ENCODE measurements at regions not wholly inside any gene's neighbourhood (a gene's known extent, or its start where the extent isn't known, plus 50 kb on each side); places are given as distances from the start of the nearest gene placed in this dataset.

DNA sequence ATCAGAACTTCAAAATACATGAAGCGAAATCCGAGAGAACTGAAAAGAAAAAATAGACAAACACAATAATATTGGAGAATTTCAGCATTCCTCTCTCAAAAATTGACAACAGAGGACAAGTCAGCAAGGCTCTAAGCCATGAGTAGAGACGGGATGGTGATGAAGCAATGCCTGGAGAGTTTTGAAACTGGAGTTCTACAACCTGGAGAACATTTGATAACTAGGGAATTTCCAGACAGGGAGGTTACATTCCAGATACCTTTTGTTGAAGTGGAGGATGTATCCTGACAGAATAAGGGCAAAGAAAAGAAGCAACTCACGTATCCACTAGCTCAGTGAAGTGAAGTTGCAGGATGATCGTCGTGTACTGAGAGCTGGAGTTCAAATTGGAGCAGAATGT is 291.4 kb downstream of the CTTN start:
- Mint-ChIP-seq H3K27ac (peak overlapping the region in 1 of 7 donors; percentile 43), H3K27me3 (peaks cover 6% of the 10 kb centered on the region in 2 donors), H3K4me3 (no peak overlapping the region), H3K4me1 (no peaks in the 10 kb centered on the region), H3K9me3 (peaks cover 0 to 14% (median 4%) of the 10 kb centered on the region in 8 donors), H3K36me3 (no peaks in the 10 kb centered on the region)
- intact Hi-C loops (cut with micrococcal nuclease) = no loop called here
- Histone ChIP-seq H3K36me3 (ENCODE audit: insufficient read depth, low read length) (no peaks in the 10 kb centered on the region), H3K27ac (ENCODE audit: low read depth, low read length) (no peak overlapping the region), H3K27me3 (ENCODE audit: insufficient read depth, low read length) (no peaks in the 10 kb centered on the region), H3K4me1 (ENCODE audit: insufficient read depth, low read length) (no peaks in the 10 kb centered on the region), H3K9me3 (ENCODE audit: control insufficient read depth in 1 of 2, low read length in 2 of 2) (no peaks in the 10 kb centered on the region), H3K4me3 (ENCODE audit: low read length in 2 of 2) (no peak overlapping the region)
- ChIA-PET POLR2A (ENCODE audit: partially characterized antibody) (no interaction called here), CTCF (ENCODE audit: partially characterized antibody) (no interaction called here)
- no peak for DNase-seq

DNA sequence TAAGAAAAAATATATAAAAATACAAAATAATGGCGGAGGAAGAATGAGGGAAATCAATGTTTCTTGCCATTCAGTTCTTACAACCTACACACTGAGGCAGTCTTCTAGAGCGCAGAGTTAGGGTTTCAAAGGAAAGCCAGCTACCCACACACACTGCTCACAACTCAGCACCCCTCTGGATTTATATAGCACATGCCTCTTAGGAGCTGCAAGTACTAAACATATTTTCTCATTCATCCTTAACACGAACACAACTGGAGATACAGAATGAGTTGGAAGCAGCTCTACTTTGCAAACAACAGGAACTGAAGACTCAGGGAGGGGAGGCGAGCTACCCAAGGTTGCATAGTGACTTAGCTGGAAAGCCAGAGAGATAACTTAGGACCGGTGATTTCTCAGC is 293.8 kb downstream of the CTTN start:
- Histone ChIP-seq H3K36me3 (ENCODE audit: insufficient read depth, low read length) (no peaks in the 10 kb centered on the region), H3K27me3 (ENCODE audit: insufficient read depth, low read length) (no peaks in the 10 kb centered on the region), H3K4me1 (ENCODE audit: insufficient read depth, low read length) (no peaks in the 10 kb centered on the region), H3K9me3 (ENCODE audit: control insufficient read depth in 1 of 2, low read length in 2 of 2) (no peaks in the 10 kb centered on the region), H3K27ac (ENCODE audit: low read depth, low read length) (no peak overlapping the region), H3K4me3 (ENCODE audit: low read length in 2 of 2) (no peak overlapping the region)
- H3K4me3 Mint-ChIP-seq = no peak overlapping the region
- H3K9me3 Mint-ChIP-seq = peaks cover 0 to 11% (median 2%) of the 10 kb centered on the region in 8 donors
- H3K27me3 Mint-ChIP-seq = peaks cover 5 to 7% of the 10 kb centered on the region in 2 donors
- no peak for DNase-seq
- CTCF ChIA-PET (ENCODE audit: partially characterized antibody) = no interaction called here
- intact Hi-C loops (cut with micrococcal nuclease) = no loop called here
- H3K27ac Mint-ChIP-seq = no peak overlapping the region
- no peaks in the 10 kb centered on the region for H3K36me3 Mint-ChIP-seq
- H3K4me1 Mint-ChIP-seq = no peaks in the 10 kb centered on the region
- POLR2A ChIA-PET (ENCODE audit: partially characterized antibody) = no interaction called here

DNA sequence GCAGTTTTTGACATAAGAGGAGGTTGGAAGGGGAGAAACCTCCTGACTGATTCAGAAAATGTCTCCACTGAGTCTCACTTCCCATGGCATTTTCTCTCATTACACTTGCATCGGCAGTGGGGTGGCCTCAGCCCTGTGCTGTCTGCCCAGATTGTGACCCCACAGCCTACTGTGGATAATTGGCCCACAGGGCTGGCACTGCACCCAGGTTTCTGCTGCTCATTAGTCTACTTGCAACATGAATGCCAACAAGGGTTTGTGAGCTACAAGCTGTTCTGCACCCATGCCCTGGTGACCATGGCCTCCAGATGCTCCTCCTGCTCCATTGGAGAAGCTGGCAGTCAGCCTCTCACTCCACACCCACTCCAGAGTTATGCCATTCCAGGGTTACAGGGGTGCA is 296.0 kb downstream of the CTTN start:
- ChIA-PET CTCF (ENCODE audit: partially characterized antibody) (no interaction called here), POLR2A (ENCODE audit: partially characterized antibody) (no interaction called here)
- Histone ChIP-seq H3K36me3 (ENCODE audit: insufficient read depth, low read length) (no peaks in the 10 kb centered on the region), H3K4me3 (ENCODE audit: low read length in 2 of 2) (no peak overlapping the region), H3K9me3 (ENCODE audit: control insufficient read depth in 1 of 2, low read length in 2 of 2) (no peaks in the 10 kb centered on the region), H3K27ac (ENCODE audit: low read depth, low read length) (no peak overlapping the region), H3K27me3 (ENCODE audit: insufficient read depth, low read length) (no peaks in the 10 kb centered on the region), H3K4me1 (ENCODE audit: insufficient read depth, low read length) (no peaks in the 10 kb centered on the region)
- H3K36me3 Mint-ChIP-seq = no peaks in the 10 kb centered on the region
- peaks cover 0 to 11% (median 0%) of the 10 kb centered on the region in 8 donors for H3K9me3 Mint-ChIP-seq
- H3K4me3 Mint-ChIP-seq = no peak overlapping the region
- no peak overlapping the region for H3K27ac Mint-ChIP-seq
- intact Hi-C loops (cut with micrococcal nuclease) = no loop called here
- H3K27me3 Mint-ChIP-seq = peaks cover 3 to 7% of the 10 kb centered on the region in 2 donors
- no peak for DNase-seq
- peaks cover 0 to 3% (median 0%) of the 10 kb centered on the region in 4 donors for H3K4me1 Mint-ChIP-seq

DNA sequence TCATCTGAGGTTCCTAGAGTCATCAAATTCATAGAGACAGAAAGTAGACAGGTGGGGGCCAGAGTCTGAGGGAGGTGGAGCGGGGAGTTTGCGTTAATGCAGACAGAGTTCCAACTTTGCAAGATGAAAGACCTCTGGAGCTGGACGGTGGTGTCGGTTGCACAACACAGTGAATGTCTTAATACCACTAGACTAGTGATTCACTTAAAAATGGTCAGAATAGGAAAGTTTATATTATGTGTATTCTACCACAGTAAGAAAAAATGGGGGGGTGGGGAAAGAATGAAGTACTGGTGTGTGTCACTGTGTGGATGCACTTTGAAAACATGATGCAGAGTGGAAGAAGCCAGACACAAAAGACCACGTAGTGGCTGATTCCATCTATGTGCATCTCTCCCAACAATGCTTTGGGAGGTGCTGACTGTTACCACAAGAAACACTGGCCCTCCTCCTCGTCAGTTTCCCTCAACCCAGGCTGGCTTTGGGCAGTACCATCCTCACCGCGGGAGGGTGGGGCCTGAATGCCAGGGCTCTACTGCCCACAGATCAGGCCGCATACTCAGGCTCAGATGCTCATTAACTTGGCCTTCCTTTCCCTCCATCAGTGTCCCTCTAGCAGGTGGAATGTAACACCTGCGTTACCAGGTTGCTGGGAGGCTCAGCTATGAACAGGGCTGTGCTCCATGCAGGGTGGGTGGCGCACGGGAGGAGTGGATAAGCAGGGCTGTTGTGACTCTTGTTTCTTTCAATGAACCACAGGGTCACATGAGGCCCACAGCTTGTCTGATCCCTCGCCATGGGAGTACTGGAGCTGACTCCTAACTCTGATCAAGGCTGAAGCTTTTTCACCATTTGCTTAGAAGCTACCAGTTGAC is 297.0 kb downstream of the CTTN start:
- Histone ChIP-seq H3K4me3 (ENCODE audit: low read length in 2 of 2) (no peak overlapping the region), H3K4me1 (ENCODE audit: insufficient read depth, low read length) (no peaks in the 10 kb centered on the region), H3K9me3 (ENCODE audit: control insufficient read depth in 1 of 2, low read length in 2 of 2) (no peaks in the 10 kb centered on the region), H3K27me3 (ENCODE audit: insufficient read depth, low read length) (no peaks in the 10 kb centered on the region), H3K27ac (ENCODE audit: low read depth, low read length) (no peak overlapping the region), H3K36me3 (ENCODE audit: insufficient read depth, low read length) (no peaks in the 10 kb centered on the region)
- H3K27me3 Mint-ChIP-seq = peaks cover 3 to 6% of the 10 kb centered on the region in 2 donors
- ChIA-PET CTCF (ENCODE audit: partially characterized antibody) (no interaction called here), POLR2A (ENCODE audit: partially characterized antibody) (no interaction called here)
- H3K9me3 Mint-ChIP-seq = peaks cover 0 to 5% (median 0%) of the 10 kb centered on the region in 8 donors
- H3K4me3 Mint-ChIP-seq = no peak overlapping the region
- intact Hi-C loops (cut with micrococcal nuclease) = no loop called here
- peaks cover 0 to 3% (median 0%) of the 10 kb centered on the region in 4 donors for H3K4me1 Mint-ChIP-seq
- H3K36me3 Mint-ChIP-seq = no peaks in the 10 kb centered on the region
- no peak for DNase-seq
- no peak overlapping the region for H3K27ac Mint-ChIP-seq

DNA sequence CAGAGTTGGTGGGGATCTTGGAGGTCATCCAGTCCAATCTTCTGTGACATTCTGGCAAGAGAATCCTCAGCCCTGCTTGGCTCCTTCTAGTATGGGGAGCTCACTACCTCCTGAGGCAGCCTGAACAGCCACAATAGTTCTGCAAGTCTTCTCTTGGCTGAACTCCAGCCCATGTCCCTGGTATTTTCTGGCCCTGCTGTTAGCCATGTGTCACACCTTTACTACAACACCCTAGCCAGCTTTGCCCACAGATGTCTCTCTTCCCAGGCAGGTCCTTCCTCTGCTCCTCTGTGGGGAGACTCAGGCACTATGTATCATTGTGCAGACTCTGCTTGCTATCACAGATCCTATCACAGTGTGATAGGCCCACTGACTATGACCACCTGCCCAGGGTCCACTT is 297.7 kb downstream of the CTTN start:
- Histone ChIP-seq H3K9me3 (ENCODE audit: control insufficient read depth in 1 of 2, low read length in 2 of 2) (no peaks in the 10 kb centered on the region), H3K4me1 (ENCODE audit: insufficient read depth, low read length) (no peaks in the 10 kb centered on the region), H3K4me3 (ENCODE audit: low read length in 2 of 2) (no peak overlapping the region), H3K36me3 (ENCODE audit: insufficient read depth, low read length) (no peaks in the 10 kb centered on the region), H3K27me3 (ENCODE audit: insufficient read depth, low read length) (no peaks in the 10 kb centered on the region), H3K27ac (ENCODE audit: low read depth, low read length) (no peak overlapping the region)
- H3K27me3 Mint-ChIP-seq = peaks cover 3 to 5% of the 10 kb centered on the region in 2 donors
- no peak overlapping the region for H3K4me3 Mint-ChIP-seq
- intact Hi-C loops (cut with micrococcal nuclease) = no loop called here
- DNase-seq = no peak
- no peak overlapping the region for H3K27ac Mint-ChIP-seq
- POLR2A ChIA-PET (ENCODE audit: partially characterized antibody) = no interaction called here
- H3K36me3 Mint-ChIP-seq = no peaks in the 10 kb centered on the region
- peaks cover 0 to 3% (median 0%) of the 10 kb centered on the region in 4 donors for H3K4me1 Mint-ChIP-seq
- peaks cover 0 to 5% (median 0%) of the 10 kb centered on the region in 8 donors for H3K9me3 Mint-ChIP-seq
- CTCF ChIA-PET (ENCODE audit: partially characterized antibody) = no interaction called here

DNA sequence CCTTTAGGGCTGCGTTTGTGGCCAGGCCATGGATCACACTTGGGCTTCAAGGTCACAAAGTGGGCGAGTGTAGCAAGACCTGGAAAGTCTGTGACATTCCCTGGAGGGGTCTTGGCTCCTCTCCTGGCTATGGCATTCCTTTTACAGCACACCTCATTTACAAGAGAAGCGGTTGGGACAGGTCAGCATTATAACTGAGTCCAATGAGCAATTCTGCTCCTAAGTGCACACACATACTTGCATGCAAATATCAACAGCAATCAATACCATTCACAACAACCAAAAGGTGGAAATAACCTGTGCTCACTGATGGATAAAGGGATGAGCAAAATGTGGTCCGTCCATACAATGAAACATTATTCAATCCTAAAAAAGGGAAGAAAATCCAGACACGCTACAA is 298.2 kb downstream of the CTTN start:
- no peak for DNase-seq
- ChIA-PET POLR2A (ENCODE audit: partially characterized antibody) (no interaction called here), CTCF (ENCODE audit: partially characterized antibody) (no interaction called here)
- Histone ChIP-seq H3K27me3 (ENCODE audit: insufficient read depth, low read length) (no peaks in the 10 kb centered on the region), H3K9me3 (ENCODE audit: control insufficient read depth in 1 of 2, low read length in 2 of 2) (no peaks in the 10 kb centered on the region), H3K27ac (ENCODE audit: low read depth, low read length) (no peak overlapping the region), H3K4me3 (ENCODE audit: low read length in 2 of 2) (no peak overlapping the region), H3K36me3 (ENCODE audit: insufficient read depth, low read length) (no peaks in the 10 kb centered on the region), H3K4me1 (ENCODE audit: insufficient read depth, low read length) (no peaks in the 10 kb centered on the region)
- Mint-ChIP-seq H3K27me3 (peaks cover 3 to 5% of the 10 kb centered on the region in 2 donors), H3K4me1 (peaks cover 0 to 3% (median 0%) of the 10 kb centered on the region in 4 donors), H3K27ac (no peak overlapping the region), H3K9me3 (peaks cover 0 to 5% (median 0%) of the 10 kb centered on the region in 8 donors), H3K4me3 (no peak overlapping the region), H3K36me3 (no peaks in the 10 kb centered on the region)
- intact Hi-C loops (cut with micrococcal nuclease) = no loop called here

DNA sequence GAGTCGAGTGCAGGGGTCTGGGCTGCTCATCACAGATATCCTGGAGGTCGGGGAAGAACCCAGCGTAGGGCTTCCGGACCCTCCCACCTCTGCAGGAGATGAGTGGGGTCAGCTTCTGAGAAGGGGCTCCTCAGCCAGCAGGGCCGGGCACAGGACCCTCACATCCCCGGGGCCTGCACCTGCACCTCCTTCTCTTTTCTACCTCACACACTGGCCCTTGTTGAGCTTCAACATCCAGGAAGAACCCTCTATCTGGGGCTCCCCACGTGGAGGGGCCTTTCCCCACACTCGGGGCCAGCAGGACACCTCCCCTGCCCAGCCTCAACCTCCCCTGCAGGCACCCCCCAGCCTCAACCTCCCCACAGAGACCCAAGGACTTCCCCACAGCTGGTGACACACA is 299.4 kb downstream of the CTTN start:
- Mint-ChIP-seq H3K9me3 (peaks cover 0 to 5% (median 0%) of the 10 kb centered on the region in 8 donors), H3K27ac (no peak overlapping the region), H3K36me3 (no peaks in the 10 kb centered on the region), H3K4me1 (peaks cover 0 to 3% (median 0%) of the 10 kb centered on the region in 4 donors), H3K4me3 (no peak overlapping the region), H3K27me3 (peaks cover 3 to 5% of the 10 kb centered on the region in 2 donors)
- no peak for DNase-seq
- Histone ChIP-seq H3K27ac (ENCODE audit: low read depth, low read length) (no peak overlapping the region), H3K27me3 (ENCODE audit: insufficient read depth, low read length) (no peaks in the 10 kb centered on the region), H3K9me3 (ENCODE audit: control insufficient read depth in 1 of 2, low read length in 2 of 2) (no peaks in the 10 kb centered on the region), H3K4me1 (ENCODE audit: insufficient read depth, low read length) (no peaks in the 10 kb centered on the region), H3K4me3 (ENCODE audit: low read length in 2 of 2) (no peak overlapping the region), H3K36me3 (ENCODE audit: insufficient read depth, low read length) (no peaks in the 10 kb centered on the region)
- intact Hi-C loops (cut with micrococcal nuclease) = no loop called here
- POLR2A ChIA-PET (ENCODE audit: partially characterized antibody) = no interaction called here
- CTCF ChIA-PET (ENCODE audit: partially characterized antibody) = no interaction called here

All from CD4-positive, alpha-beta memory T cell (primary cell).